CD14-positive monocyte (primary cell): ENCODE measurements at regions not wholly inside any gene's neighbourhood (a gene's known extent, or its start where the extent isn't known, plus 50 kb on each side); places are given as distances from the start of the nearest gene placed in this dataset.

Source experiments
- DNase-seq, 3 donors: peaks; one replicate each; pipeline ENCODE4 v3.0.0-alpha.2; 2011 to 2022
- H2AFZ ChIP-seq: 2 replicates; pipeline ENCODE4 v1.6.0; 2012; ENCODE audit warnings: mild to moderate bottlenecking, low read depth, low read length, inconsistent platforms; ENCODE audit not compliant: insufficient read depth, poor library complexity, severe bottlenecking
- H3K27ac ChIP-seq, 2 donors: 1 replicate in 1 of 2; 2 replicates in 1 of 2; pipeline ENCODE4 v1.5.1; 2012 to 2013; ENCODE audit warnings: low read length in 2 of 2, control low read depth in 1 of 2, inconsistent platforms in 1 of 2, low read depth in 1 of 2, mild to moderate bottlenecking in 1 of 2
- H3K27me3 ChIP-seq, 2 donors: one replicate each; pipeline versions ENCODE4 v1.6.0 to v1.6.1; 2011 to 2013; ENCODE audit warnings: low read length in 2 of 2; ENCODE audit not compliant: control insufficient read depth in 2 of 2, insufficient read depth in 2 of 2
- H3K36me3 ChIP-seq, 2 donors: replicated peaks in 1 of 2; 1 replicate in 1 of 2; 2 replicates in 1 of 2; pipeline versions ENCODE4 v1.5.1 to v1.6.1; 2012 to 2013; ENCODE audit warnings: low read length in 2 of 2, control low read depth in 1 of 2, inconsistent platforms in 1 of 2, mild to moderate bottlenecking in 1 of 2; ENCODE audit not compliant: insufficient read depth in 2 of 2, control insufficient read depth in 1 of 2
- H3K4me1 ChIP-seq, 2 donors: 1 replicate in 1 of 2; 2 replicates in 1 of 2; pipeline versions ENCODE4 v1.5.1 to v1.6.1; 2012 to 2013; ENCODE audit warnings: low read length in 2 of 2, control low read depth in 1 of 2, inconsistent platforms in 1 of 2, mild to moderate bottlenecking in 1 of 2, moderate library complexity in 1 of 2; ENCODE audit not compliant: insufficient read depth in 2 of 2, control insufficient read depth in 1 of 2
- H3K4me2 ChIP-seq: replicated peaks from 2 replicates; pipeline ENCODE3; 2012; ENCODE audit warnings: low read length, moderate library complexity, mild to moderate bottlenecking; ENCODE audit not compliant: poor library complexity, severe bottlenecking; ENCODE audit errors: extremely low read depth
- H3K4me3 ChIP-seq, 3 experiments: fragments of 200-600 bp in 1 of 3; sonication (generic) in 1 of 3; replicated peaks in 1 of 3; 1 replicate in 2 of 3; 2 replicates in 1 of 3; pipeline ENCODE4 v1.5.1; 2011 to 2013; ENCODE audit warnings: low read length in 3 of 3, mild to moderate bottlenecking in 3 of 3, control low read depth in 2 of 3, low read depth in 2 of 3, inconsistent platforms in 1 of 3, moderate library complexity in 1 of 3
- H3K79me2 ChIP-seq: 2 replicates; pipeline ENCODE4 v1.6.0; 2012; ENCODE audit warnings: mild to moderate bottlenecking, control low read depth, inconsistent platforms, low read length, moderate library complexity; ENCODE audit not compliant: insufficient read depth
- H3K9ac ChIP-seq: 2 replicates; pipeline ENCODE4 v1.6.0; 2017; ENCODE audit warnings: low read length, mild to moderate bottlenecking; ENCODE audit not compliant: insufficient read depth, poor library complexity, severe bottlenecking
- H3K9me3 ChIP-seq, 2 donors: replicated peaks in 1 of 2; 1 replicate in 1 of 2; 2 replicates in 1 of 2; pipeline versions ENCODE4 v1.5.1 to v1.6.1; 2012 to 2013; ENCODE audit warnings: low read length in 2 of 2, control low read depth in 1 of 2; ENCODE audit not compliant: control insufficient read depth in 1 of 2, insufficient read depth in 1 of 2
- H4K20me1 ChIP-seq: 2 replicates; pipeline ENCODE4 v1.6.0; 2012; ENCODE audit warnings: mild to moderate bottlenecking, low read length, control low read depth, moderate library complexity; ENCODE audit not compliant: insufficient read depth
- H3K27ac Mint-ChIP-seq, 7 donors: one replicate each; pipeline ENCODE4 v1.8.0; 2020; ENCODE audit warnings: mild to moderate bottlenecking in 7 of 7, mixed read lengths in 7 of 7, moderate library complexity in 6 of 7, inconsistent platforms in 2 of 7
- H3K27me3 Mint-ChIP-seq, 3 donors: one replicate each; pipeline ENCODE4 v1.8.0; 2021 to 2022; ENCODE audit warnings: low read depth in 3 of 3, mild to moderate bottlenecking in 3 of 3, mixed read lengths in 3 of 3, moderate library complexity in 3 of 3, inconsistent platforms in 1 of 3
- H3K36me3 Mint-ChIP-seq, 2 donors: one replicate each; pipeline ENCODE4 v1.8.0; 2020; ENCODE audit warnings: mixed read lengths in 2 of 2, inconsistent platforms in 1 of 2, mild to moderate bottlenecking in 1 of 2
- H3K4me1 Mint-ChIP-seq: one replicate; pipeline ENCODE4 v1.8.0; 2020; ENCODE audit warnings: mild to moderate bottlenecking, mixed read lengths
- H3K4me3 Mint-ChIP-seq, 2 donors: one replicate each; pipeline ENCODE4 v1.8.0; 2020; ENCODE audit warnings: mild to moderate bottlenecking in 2 of 2, mixed read lengths in 2 of 2, moderate library complexity in 1 of 2
- H3K9me3 Mint-ChIP-seq, 7 donors: one replicate each; pipeline ENCODE4 v1.8.0; 2020 to 2022; ENCODE audit warnings: mixed read lengths in 7 of 7, mild to moderate bottlenecking in 6 of 7, moderate library complexity in 6 of 7, inconsistent platforms in 2 of 7
- CTCF ChIP-seq: fragments of 200-600 bp; IDR thresholded peaks from one replicate; pipeline ENCODE4 v1.8.0; 2022; ENCODE audit warnings: antibody characterized with exemption, mild to moderate bottlenecking
- WGBS: methylation state at CpG from one replicate; pipeline ENCODE4 v1.1.5; 2013; ENCODE audit warnings: missing lambda C conversion rate; ENCODE audit not compliant: insufficient coverage; 5-methylcytosine and 5-hydroxymethylcytosine counted together
- intact Hi-C, 2 donors: fragments of 100-400 bp; cut with micrococcal nuclease; formaldehyde crosslinking; loops; one replicate each; pipeline versions ENCODE4 v1.15.0 to v1.15.1; 2023

- DNase-seq, result no peak
- peaks cover 12 to 16% of the 10 kb centered on the region in 2 donors for H3K9me3 ChIP-seq
- no peak overlapping the region for H2AFZ ChIP-seq
- Mint-ChIP-seq H3K27ac (no peak overlapping the region), H3K4me1 (no peaks in the 10 kb centered on the region), H3K9me3 (peaks cover 0 to 16% (median 0%) of the 10 kb centered on the region in 7 donors), H3K27me3 (peaks cover 0 to 1% (median 0%) of the 10 kb centered on the region in 3 donors), H3K36me3 (no peaks in the 10 kb centered on the region), H3K4me3 (no peak overlapping the region)
- no peaks in the 10 kb centered on the region for H3K27me3 ChIP-seq
- 90% methylated on average over 9 of the region's 9 CpGs for WGBS
- TF ChIP-seq CTCF, result no peak
- no peak overlapping the region for H3K4me2 ChIP-seq
- no peak overlapping the region for H3K27ac ChIP-seq
- no peaks in the 10 kb centered on the region for H3K36me3 ChIP-seq
- H3K9ac ChIP-seq, result no peak overlapping the region
- no peaks in the 10 kb centered on the region for H3K79me2 ChIP-seq
- intact Hi-C loops, result no loop called here
- no peak overlapping the region for H3K4me3 ChIP-seq
- no peaks in the 10 kb centered on the region for H4K20me1 ChIP-seq
- H3K4me1 ChIP-seq, result no peaks in the 10 kb centered on the region
Measured at GRCh38 chr12:17665839-17666238, 424.2 kb downstream of the RERGL start.

- Histone ChIP-seq H3K27ac (no peak overlapping the region), H3K36me3 (no peaks in the 10 kb centered on the region), H3K27me3 (no peaks in the 10 kb centered on the region), H3K9ac (no peak overlapping the region), H3K4me3 (no peak overlapping the region), H4K20me1 (no peaks in the 10 kb centered on the region), H2AFZ (no peak overlapping the region), H3K9me3 (peaks cover 5 to 8% of the 10 kb centered on the region in 2 donors), H3K79me2 (no peaks in the 10 kb centered on the region), H3K4me1 (no peaks in the 10 kb centered on the region), H3K4me2 (no peak overlapping the region)
- H3K36me3 Mint-ChIP-seq, result no peaks in the 10 kb centered on the region
- H3K4me1 Mint-ChIP-seq, result no peaks in the 10 kb centered on the region
- H3K27me3 Mint-ChIP-seq, result no peaks in the 10 kb centered on the region
- peaks cover 0 to 8% (median 2%) of the 10 kb centered on the region in 7 donors for H3K9me3 Mint-ChIP-seq
- no peak overlapping the region for H3K4me3 Mint-ChIP-seq
- H3K27ac Mint-ChIP-seq, result no peak overlapping the region
- intact Hi-C loops, result no loop called here
- DNase-seq, result no peak
- no CpG with 5 or more reads among the region's 1 CpG for WGBS
- no peak for TF ChIP-seq CTCF
Measured at GRCh38 chr12:17661250-17661649, 428.7 kb downstream of the RERGL start.
